ENCODE measurements at regions not wholly inside any gene's neighbourhood (a gene's known extent, or its start where the extent isn't known, plus 50 kb on each side); places are given as distances from the start of the nearest gene placed in this dataset.

GRCh38 chr4:138611721-138612120 lies 369.6 kb upstream of the SLC7A11 start:
- no peak for TF ChIP-seq CTCF (IDR thresholded peaks at IDR 0.05)
- DNase-seq, result no peak
- no peaks in the 10 kb centered on the region for H3K27me3 Mint-ChIP-seq (ENCODE audit: low read depth, poor library complexity)
- no peak overlapping the region for H3K4me3 Mint-ChIP-seq
- no peak overlapping the region for H3K27ac Mint-ChIP-seq
- peaks cover 10% of the 10 kb centered on the region for H3K9me3 Mint-ChIP-seq
- no peaks in the 10 kb centered on the region for H3K36me3 Mint-ChIP-seq (ENCODE audit: low read depth)
- no peaks in the 10 kb centered on the region for H3K4me1 Mint-ChIP-seq

- Mint-ChIP-seq H3K27me3 (ENCODE audit: low read depth, poor library complexity) (no peaks in the 10 kb centered on the region), H3K4me1 (no peaks in the 10 kb centered on the region), H3K27ac (no peak overlapping the region), H3K4me3 (no peak overlapping the region), H3K9me3 (peaks cover 8% of the 10 kb centered on the region), H3K36me3 (ENCODE audit: low read depth) (no peaks in the 10 kb centered on the region)
- no peak for DNase-seq
- no peak for TF ChIP-seq CTCF (IDR thresholded peaks at IDR 0.05)
Measured at GRCh38 chr4:138611017-138611416, 368.9 kb upstream of the SLC7A11 start.

GRCh38 chr4:138609943-138610350 lies 367.8 kb upstream of the SLC7A11 start:
- Mint-ChIP-seq H3K27me3 (ENCODE audit: low read depth, poor library complexity) (no peaks in the 10 kb centered on the region), H3K36me3 (ENCODE audit: low read depth) (no peaks in the 10 kb centered on the region), H3K4me3 (no peak overlapping the region), H3K27ac (no peak overlapping the region), H3K9me3 (peaks cover 4% of the 10 kb centered on the region), H3K4me1 (no peaks in the 10 kb centered on the region)
- no peak for DNase-seq
- no peak for TF ChIP-seq CTCF (IDR thresholded peaks at IDR 0.05)

GRCh38 chr4:138604556-138604955 lies 362.4 kb upstream of the SLC7A11 start:
- no peaks in the 10 kb centered on the region for H3K4me1 Mint-ChIP-seq
- no peak for DNase-seq
- no peak overlapping the region for H3K27ac Mint-ChIP-seq
- TF ChIP-seq CTCF (IDR thresholded peaks at IDR 0.05), result no peak
- no peaks in the 10 kb centered on the region for H3K27me3 Mint-ChIP-seq (ENCODE audit: low read depth, poor library complexity)
- no peak overlapping the region for H3K4me3 Mint-ChIP-seq
- H3K9me3 Mint-ChIP-seq, result peaks cover 27% of the 10 kb centered on the region
- H3K36me3 Mint-ChIP-seq (ENCODE audit: low read depth), result no peaks in the 10 kb centered on the region

- no peak for DNase-seq
- Mint-ChIP-seq H3K4me1 (no peaks in the 10 kb centered on the region), H3K9me3 (peaks cover 27% of the 10 kb centered on the region), H3K4me3 (no peak overlapping the region), H3K36me3 (ENCODE audit: low read depth) (no peaks in the 10 kb centered on the region), H3K27ac (no peak overlapping the region), H3K27me3 (ENCODE audit: low read depth, poor library complexity) (no peaks in the 10 kb centered on the region)
- TF ChIP-seq CTCF (IDR thresholded peaks at IDR 0.05), result no peak
Measured at GRCh38 chr4:138602664-138603063, 360.5 kb upstream of the SLC7A11 start.

- DNase-seq, result no peak
- no peaks in the 10 kb centered on the region for H3K4me1 Mint-ChIP-seq
- H3K4me3 Mint-ChIP-seq, result no peak overlapping the region
- H3K36me3 Mint-ChIP-seq (ENCODE audit: low read depth), result no peaks in the 10 kb centered on the region
- peak overlapping the region; percentile 3 for H3K27ac Mint-ChIP-seq
- H3K9me3 Mint-ChIP-seq, result peaks cover 22% of the 10 kb centered on the region
- TF ChIP-seq CTCF (IDR thresholded peaks at IDR 0.05), result no peak
- no peaks in the 10 kb centered on the region for H3K27me3 Mint-ChIP-seq (ENCODE audit: low read depth, poor library complexity)
Measured at GRCh38 chr4:138599965-138600364, 357.8 kb upstream of the SLC7A11 start.

Data from nephron progenitor cell (in vitro differentiated cells).